H1 (cell line): ENCODE measurements at regions not wholly inside any gene's neighbourhood (a gene's known extent, or its start where the extent isn't known, plus 50 kb on each side); places are given as distances from the start of the nearest gene placed in this dataset.

Source experiments
- CTCF ChIA-PET: fragments of 300-600 bp; sonication (Branson Sonifier 250); formaldehyde crosslinking; loops from one replicate; lab custom pipeline; 2021; ENCODE audit not compliant: partially characterized antibody; lab: Charles Lee
- POLR2A ChIA-PET: fragments of 300-600 bp; sonication (Branson Sonifier 250); formaldehyde crosslinking; loops from one replicate; lab custom pipeline; 2021; ENCODE audit warnings: inconsistent platforms; ENCODE audit not compliant: partially characterized antibody; lab: Charles Lee
- DNase-seq, 2 experiments: peaks; one replicate each; pipeline versions ENCODE4 v3.0.0 to v3.0.0-alpha.2; 2010 to 2022; ENCODE audit warnings: low spot score in 2 of 2, low read depth in 1 of 2, mixed read lengths in 1 of 2
- FAIRE-seq: peaks from 2 replicates; lab custom pipeline; 2011; peaks lifted over from hg19 to GRCh38; lab: Jason Lieb, UNC
- H2AFZ ChIP-seq: 2 replicates; pipeline ENCODE4 v1.8.1; 2012; ENCODE audit warnings: low read length, inconsistent platforms
- H2AK5ac ChIP-seq: 2 replicates; pipeline ENCODE4 v1.6.1; 2013; ENCODE audit warnings: low read depth, low read length
- H2BK120ac ChIP-seq: replicated peaks from 2 replicates; pipeline ENCODE3; 2013; ENCODE audit warnings: low read depth, low read length, inconsistent platforms
- H2BK12ac ChIP-seq: 2 replicates; pipeline ENCODE4 v1.6.1; 2013; ENCODE audit warnings: low read depth, low read length
- H2BK15ac ChIP-seq: 2 replicates; pipeline ENCODE4 v1.6.1; 2013; ENCODE audit warnings: low read length
- H2BK20ac ChIP-seq: 2 replicates; pipeline ENCODE4 v1.6.1; 2013; ENCODE audit warnings: low read length
- H2BK5ac ChIP-seq: 2 replicates; pipeline ENCODE4 v1.6.1; 2013; ENCODE audit warnings: low read depth, low read length
- H3K14ac ChIP-seq: 2 replicates; pipeline ENCODE4 v1.6.1; 2013; ENCODE audit warnings: inconsistent platforms; ENCODE audit not compliant: insufficient read length
- H3K18ac ChIP-seq: 2 replicates; pipeline ENCODE4 v1.6.1; 2013; ENCODE audit warnings: low read length; ENCODE audit errors: extremely low read depth
- H3K23ac ChIP-seq: 2 replicates; pipeline ENCODE4 v1.6.1; 2013; ENCODE audit warnings: inconsistent platforms; ENCODE audit not compliant: insufficient read length
- H3K23me2 ChIP-seq: 2 replicates; pipeline ENCODE4 v1.6.1; 2013; ENCODE audit warnings: low read depth, low read length
- H3K27ac ChIP-seq: 2 replicates; pipeline ENCODE4 v1.6.1; 2011; ENCODE audit warnings: low read depth, low read length, inconsistent platforms
- H3K27me3 ChIP-seq, 4 experiments: replicated peaks in 1 of 4; 1 replicate in 1 of 4; 2 replicates in 3 of 4; pipeline versions ENCODE4 v1.6.1 to v1.8.1; 2011 to 2013; ENCODE audit warnings: low read length in 3 of 4, mild to moderate bottlenecking in 3 of 4, inconsistent platforms in 2 of 4, mixed read lengths in 2 of 4, moderate library complexity in 1 of 4; ENCODE audit not compliant: control insufficient read depth in 3 of 4, insufficient read depth in 3 of 4; ENCODE audit errors: extremely low read depth in 1 of 4
- H3K36me3 ChIP-seq, 4 experiments: 2 replicates each; pipeline versions ENCODE4 v1.6.1 to v1.8.1; 2011 to 2013; ENCODE audit warnings: mild to moderate bottlenecking in 4 of 4, low read length in 3 of 4, moderate library complexity in 2 of 4, control low read depth in 1 of 4, inconsistent platforms in 1 of 4; ENCODE audit not compliant: insufficient read depth in 4 of 4, control insufficient read depth in 2 of 4
- H3K4ac ChIP-seq: replicated peaks from 2 replicates; pipeline ENCODE3; 2013; ENCODE audit warnings: low read length, low read depth, mixed read lengths, inconsistent platforms; ENCODE audit not compliant: insufficient read length
- H3K4me1 ChIP-seq, 4 experiments: replicated peaks in 1 of 4; 1 replicate in 1 of 4; 2 replicates in 3 of 4; pipeline versions ENCODE4 v1.6.1 to v1.8.1; 2011 to 2013; ENCODE audit warnings: low read length in 3 of 4, inconsistent platforms in 2 of 4, mixed read lengths in 1 of 4; ENCODE audit not compliant: insufficient read depth in 4 of 4, control insufficient read depth in 3 of 4
- H3K4me2 ChIP-seq, 2 experiments: 2 replicates each; pipeline versions ENCODE4 v1.6.1 to v1.8.1; 2011 to 2013; ENCODE audit warnings: low read depth in 2 of 2, low read length in 2 of 2, control low read depth in 1 of 2, inconsistent platforms in 1 of 2, mild to moderate bottlenecking in 1 of 2; ENCODE audit not compliant: insufficient read depth in 1 of 2
- H3K4me3 ChIP-seq, 4 experiments: fragments of 200-600, 300-600 bp in 1 of 4; sonication (generic), shearing (Covaris generic), sonication (Bioruptor Twin) in 1 of 4; 2 replicates each; pipeline versions ENCODE4 v1.5.1 to v1.8.1; 2011 to 2016; ENCODE audit warnings: low read length in 4 of 4, low read depth in 3 of 4, control low read depth in 2 of 4, inconsistent platforms in 2 of 4, mild to moderate bottlenecking in 2 of 4, mixed read lengths in 1 of 4, moderate library complexity in 1 of 4; ENCODE audit not compliant: insufficient read depth in 2 of 4; ENCODE audit errors: extremely low read depth in 1 of 4
- H3K56ac ChIP-seq: replicated peaks from 2 replicates; pipeline ENCODE3; 2013; ENCODE audit warnings: low read depth, mild to moderate bottlenecking, mixed read lengths, low read length, inconsistent platforms; ENCODE audit not compliant: insufficient read length
- H3K79me1 ChIP-seq: 2 replicates; pipeline ENCODE4 v1.6.1; 2013; ENCODE audit warnings: low read depth, low read length, control low read depth
- H3K79me2 ChIP-seq, 2 experiments: 2 replicates each; pipeline versions ENCODE4 v1.6.1 to v1.8.1; 2012 to 2013; ENCODE audit warnings: low read length in 2 of 2, mild to moderate bottlenecking in 2 of 2, inconsistent platforms in 1 of 2; ENCODE audit not compliant: insufficient read depth in 2 of 2, control insufficient read depth in 1 of 2
- H3K9ac ChIP-seq, 4 experiments: replicated peaks in 1 of 4; 1 replicate in 1 of 4; 2 replicates in 3 of 4; pipeline versions ENCODE4 v1.6.1 to v1.8.1; 2011 to 2013; ENCODE audit warnings: low read depth in 3 of 4, low read length in 3 of 4, control low read depth in 2 of 4, mild to moderate bottlenecking in 2 of 4, moderate library complexity in 2 of 4, inconsistent platforms in 1 of 4; ENCODE audit errors: extremely low read depth in 1 of 4
- H3K9me3 ChIP-seq, 2 experiments: 2 replicates each; pipeline versions ENCODE4 v1.6.1 to v1.8.1; 2012 to 2013; ENCODE audit warnings: mild to moderate bottlenecking in 2 of 2, moderate library complexity in 2 of 2, control low read depth in 1 of 2, inconsistent platforms in 1 of 2, low read depth in 1 of 2, low read length in 1 of 2, mixed read lengths in 1 of 2; ENCODE audit not compliant: insufficient read depth in 2 of 2
- H4K20me1 ChIP-seq, 2 experiments: replicated peaks in 1 of 2; 2 replicates each; pipeline versions ENCODE3 to v1.8.1; 2011 to 2013; ENCODE audit warnings: inconsistent platforms in 2 of 2, low read length in 2 of 2, mild to moderate bottlenecking in 1 of 2; ENCODE audit not compliant: insufficient read depth in 2 of 2, control insufficient read depth in 1 of 2
- H4K5ac ChIP-seq: 2 replicates; pipeline ENCODE4 v1.6.1; 2013; ENCODE audit warnings: low read length, low read depth, mixed read lengths, inconsistent platforms; ENCODE audit not compliant: insufficient read length
- H4K8ac ChIP-seq: 2 replicates; pipeline ENCODE4 v1.8.0; 2013; ENCODE audit warnings: mild to moderate bottlenecking, moderate library complexity, low read length, inconsistent platforms; ENCODE audit not compliant: insufficient read depth; ENCODE audit errors: extremely low read depth
- H4K91ac ChIP-seq: replicated peaks from 2 replicates; pipeline ENCODE3; 2013; ENCODE audit warnings: low read length, mixed read lengths, inconsistent platforms; ENCODE audit not compliant: insufficient read length
- HDAC2 ChIP-seq, 2 experiments: fragments of 300-600 bp in 1 of 2; sonication (generic) in 1 of 2; IDR thresholded peaks; 2 replicates each; pipeline ENCODE4 v1.6.1; 2011 to 2012; ENCODE audit warnings: low read depth in 2 of 2, low read length in 2 of 2, mild to moderate bottlenecking in 2 of 2, moderate library complexity in 2 of 2, borderline replicate concordance in 1 of 2, inconsistent platforms in 1 of 2
- SRF ChIP-seq: IDR thresholded peaks from 2 replicates; pipeline ENCODE4 v1.6.1; 2011; ENCODE audit warnings: mild to moderate bottlenecking, low read depth, low read length, moderate library complexity
- WGBS, 2 experiments: shearing (Covaris generic) in 1 of 2; methylation state at CpG; one replicate each; pipeline versions ENCODE4 v1.1.6 to v1.1.7; 2013 to 2015; ENCODE audit warnings: low lambda C conversion rate in 2 of 2, mixed read lengths in 2 of 2, inconsistent platforms in 1 of 2, low coverage in 1 of 2, missing lambda C conversion rate in 1 of 2; ENCODE audit not compliant: insufficient replicate concordance in 2 of 2, insufficient coverage in 1 of 2, insufficient read length in 1 of 2; ENCODE audit errors: extremely low coverage in 1 of 2, missing lambda C conversion rate in 1 of 2; 5-methylcytosine and 5-hydroxymethylcytosine counted together

DNA sequence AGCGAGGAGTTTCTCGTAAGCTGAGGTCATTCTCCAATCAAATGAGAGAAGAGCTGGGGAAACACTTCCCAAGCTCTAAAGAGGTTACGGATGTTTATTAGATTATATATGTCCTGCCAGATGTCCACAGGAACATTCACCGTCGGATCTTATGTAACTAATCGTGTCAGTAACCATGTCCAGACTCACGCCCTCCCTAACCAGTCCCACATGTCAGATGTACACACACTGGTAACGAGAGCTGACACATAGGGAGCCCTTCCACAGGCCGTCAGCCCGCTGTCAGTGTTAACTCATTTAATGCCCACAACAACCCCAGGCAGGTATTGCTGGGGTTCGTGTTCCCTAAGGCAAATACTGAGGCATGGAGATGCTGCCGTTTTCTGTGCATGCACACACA, 223.7 kb upstream of the RTL1 start:
- H2BK15ac ChIP-seq: no peak overlapping the region
- no peaks in the 10 kb centered on the region for H3K27me3 ChIP-seq
- H4K5ac ChIP-seq: no peak overlapping the region
- H3K23ac ChIP-seq: no peak overlapping the region
- no peak overlapping the region for H3K9ac ChIP-seq
- no peak overlapping the region for H2AFZ ChIP-seq
- no peaks in the 10 kb centered on the region for H3K79me1 ChIP-seq
- POLR2A ChIA-PET: interaction anchor here (1.3 kb wide), 1 partner anchor 9 kb away, joined by 3 read pairs; no protein-coding TSS in a partner anchor
- no peak overlapping the region for H2BK5ac ChIP-seq
- WGBS, 2 experiments: 83% methylated on average over 12 of the region's 12 CpGs; no CpG with 5 or more reads in 1 of the 2 experiments
- H3K36me3 ChIP-seq: no peaks in the 10 kb centered on the region
- H4K91ac ChIP-seq: no peak overlapping the region
- no peaks in the 10 kb centered on the region for H4K20me1 ChIP-seq
- DNase-seq (no peak), FAIRE-seq (no peak)
- no peak overlapping the region for H4K8ac ChIP-seq
- H3K14ac ChIP-seq: no peak overlapping the region
- H3K4me2 ChIP-seq: no peak overlapping the region
- no peak overlapping the region for H3K56ac ChIP-seq
- no peak for TF ChIP-seq HDAC2 (IDR thresholded peaks at IDR 0.05; ENCODE audit: borderline replicate concordance in 1 of 2, low read depth in 2 of 2, low read length in 2 of 2)
- no peak for TF ChIP-seq SRF
- no peak overlapping the region for H3K4me3 ChIP-seq
- CTCF ChIA-PET: interaction anchor here (0.9 to 1.4 kb wide), 2 partner anchors 9 to 56 kb away, joined by 3 to 4 read pairs; no protein-coding TSS in a partner anchor
- no peak overlapping the region for H2BK120ac ChIP-seq
- no peaks in the 10 kb centered on the region; a peak in 1 of 7 replicates for H3K4me1 ChIP-seq
- no peak overlapping the region for H2BK20ac ChIP-seq
- no peaks in the 10 kb centered on the region for H3K9me3 ChIP-seq
- no peak overlapping the region for H2AK5ac ChIP-seq
- no peak overlapping the region for H3K18ac ChIP-seq
- no peaks in the 10 kb centered on the region for H3K23me2 ChIP-seq
- H3K27ac ChIP-seq: no peak overlapping the region
- H3K4ac ChIP-seq: no peak overlapping the region
- H3K79me2 ChIP-seq: no peaks in the 10 kb centered on the region
- no peak overlapping the region for H2BK12ac ChIP-seq
